ENCODE measurements at regions not wholly inside any gene's neighbourhood (a gene's known extent, or its start where the extent isn't known, plus 50 kb on each side); places are given as distances from the start of the nearest gene placed in this dataset.

GRCh38 chr2:236922061-236922460 lies 163.6 kb upstream of the COPS8 start:
- Mint-ChIP-seq H3K4me3 (no peak overlapping the region), H3K9me3 (no peaks in the 10 kb centered on the region), H3K36me3 (ENCODE audit: low read depth) (no peaks in the 10 kb centered on the region), H3K27me3 (ENCODE audit: insufficient read depth) (peaks cover 28% of the 10 kb centered on the region), H3K27ac (no peak overlapping the region), H3K4me1 (ENCODE audit: low read depth) (no peaks in the 10 kb centered on the region)
- no peak for DNase-seq
- no peak for TF ChIP-seq CTCF (IDR thresholded peaks at IDR 0.05)

- no peaks in the 10 kb centered on the region for H3K36me3 Mint-ChIP-seq (ENCODE audit: low read depth)
- no peak for TF ChIP-seq CTCF (IDR thresholded peaks at IDR 0.05)
- DNase-seq, result no peak
- no peaks in the 10 kb centered on the region for H3K9me3 Mint-ChIP-seq
- H3K27ac Mint-ChIP-seq, result no peak overlapping the region
- no peaks in the 10 kb centered on the region for H3K4me1 Mint-ChIP-seq (ENCODE audit: low read depth)
- peaks cover 27% of the 10 kb centered on the region for H3K27me3 Mint-ChIP-seq (ENCODE audit: insufficient read depth)
- peak overlapping the region; percentile 44; the same call in 1 of the 2 replicates for H3K4me3 Mint-ChIP-seq
Observed at GRCh38 chr2:236928380-236929037, 157.2 kb upstream of the COPS8 start.

- TF ChIP-seq CTCF (IDR thresholded peaks at IDR 0.05), result no peak
- DNase-seq, result no peak
- Mint-ChIP-seq H3K4me3 (no peak overlapping the region), H3K27ac (no peak overlapping the region), H3K36me3 (ENCODE audit: low read depth) (no peaks in the 10 kb centered on the region), H3K4me1 (ENCODE audit: low read depth) (no peaks in the 10 kb centered on the region), H3K27me3 (ENCODE audit: insufficient read depth) (peaks cover 18% of the 10 kb centered on the region), H3K9me3 (no peaks in the 10 kb centered on the region)
Observed at GRCh38 chr2:236932831-236933361, 152.8 kb upstream of the COPS8 start.

- H3K9me3 Mint-ChIP-seq, result no peaks in the 10 kb centered on the region
- H3K4me1 Mint-ChIP-seq (ENCODE audit: low read depth), result no peaks in the 10 kb centered on the region
- DNase-seq, result no peak
- TF ChIP-seq CTCF (IDR thresholded peaks at IDR 0.05), result no peak
- H3K27ac Mint-ChIP-seq, result no peak overlapping the region
- no peak overlapping the region for H3K4me3 Mint-ChIP-seq
- peaks cover 22% of the 10 kb centered on the region for H3K27me3 Mint-ChIP-seq (ENCODE audit: insufficient read depth)
- H3K36me3 Mint-ChIP-seq (ENCODE audit: low read depth), result no peaks in the 10 kb centered on the region
Observed at GRCh38 chr2:236934166-236934565, 151.5 kb upstream of the COPS8 start.

GRCh38 chr2:236934656-236935055 lies 151.0 kb upstream of the COPS8 start:
- no peak overlapping the region for H3K4me3 Mint-ChIP-seq
- H3K9me3 Mint-ChIP-seq, result no peaks in the 10 kb centered on the region
- TF ChIP-seq CTCF (IDR thresholded peaks at IDR 0.05), result no peak
- H3K36me3 Mint-ChIP-seq (ENCODE audit: low read depth), result no peaks in the 10 kb centered on the region
- H3K4me1 Mint-ChIP-seq (ENCODE audit: low read depth), result no peaks in the 10 kb centered on the region
- no peak overlapping the region for H3K27ac Mint-ChIP-seq
- peaks cover 22% of the 10 kb centered on the region for H3K27me3 Mint-ChIP-seq (ENCODE audit: insufficient read depth)
- no peak for DNase-seq

All from HFFc6 (cell line).